22Rv1 (cell line): ENCODE measurements at regions not wholly inside any gene's neighbourhood (a gene's known extent, or its start where the extent isn't known, plus 50 kb on each side); places are given as distances from the start of the nearest gene placed in this dataset.
"Not testable (repeated sequence)": the region's sequence is repeated elsewhere in the genome, so short reads cannot be mapped to it uniquely, and the experiment has no call there.

Experiments used
- H3K27ac ChIP-seq: fragments of 450-650 bp; 2 replicates; pipeline ENCODE4 v1.5.1; 2017
- ZFX ChIP-seq: fragments of 450-650 bp; IDR thresholded peaks from 2 replicates; pipeline ENCODE4 v1.6.1; 2017; ENCODE audit warnings: antibody characterized with exemption, borderline replicate concordance
- TF ChIP-seq, protein P1 (sequence below): fragments of 450-650 bp; IDR thresholded peaks from 2 replicates; pipeline ENCODE4 v1.5.1; 2017; ENCODE audit warnings: mild to moderate bottlenecking

DNA sequence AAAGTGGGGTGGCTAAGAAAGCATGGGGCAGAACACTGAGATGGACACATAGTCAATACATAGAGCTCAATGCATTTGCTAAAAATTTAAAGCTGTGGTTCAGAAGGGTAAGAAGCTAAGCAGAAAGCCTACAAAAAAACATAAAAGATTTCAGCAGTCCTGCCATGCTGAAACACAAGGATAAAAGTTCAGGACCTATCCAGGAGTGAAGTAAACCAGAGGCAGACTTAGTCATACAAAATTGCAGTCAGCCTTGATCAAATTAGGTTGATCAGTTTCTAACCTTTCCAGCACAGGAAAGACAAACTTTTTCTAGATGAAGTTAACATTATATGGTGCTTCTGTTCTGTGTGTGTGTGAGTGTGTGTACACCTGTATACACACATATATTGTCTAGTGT lies 120.8 kb upstream of the RBMS1 start:
- no peak overlapping the region for H3K27ac ChIP-seq

DNA sequence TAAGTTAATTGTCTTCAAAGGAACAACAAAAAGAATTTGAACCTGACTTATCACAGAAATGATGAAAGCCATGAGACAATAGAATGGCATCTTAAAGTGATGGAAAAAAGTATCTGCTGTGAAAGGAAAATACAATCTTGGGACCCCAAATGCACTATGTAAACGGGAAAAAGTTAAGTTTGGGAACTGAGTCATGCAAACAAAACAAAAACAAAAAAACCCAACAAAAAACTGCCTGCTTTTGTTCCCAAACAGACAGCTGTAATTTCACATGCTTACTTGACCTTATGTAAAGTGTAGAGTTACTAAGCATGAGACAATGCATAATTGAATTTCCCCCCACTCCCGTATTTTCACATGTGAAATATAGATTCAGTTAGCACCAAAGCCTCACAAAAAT lies 122.1 kb upstream of the RBMS1 start:
- H3K27ac ChIP-seq, result no peak overlapping the region
- TF ChIP-seq ZFX, result no peak
- TF ChIP-seq, protein P1, sequence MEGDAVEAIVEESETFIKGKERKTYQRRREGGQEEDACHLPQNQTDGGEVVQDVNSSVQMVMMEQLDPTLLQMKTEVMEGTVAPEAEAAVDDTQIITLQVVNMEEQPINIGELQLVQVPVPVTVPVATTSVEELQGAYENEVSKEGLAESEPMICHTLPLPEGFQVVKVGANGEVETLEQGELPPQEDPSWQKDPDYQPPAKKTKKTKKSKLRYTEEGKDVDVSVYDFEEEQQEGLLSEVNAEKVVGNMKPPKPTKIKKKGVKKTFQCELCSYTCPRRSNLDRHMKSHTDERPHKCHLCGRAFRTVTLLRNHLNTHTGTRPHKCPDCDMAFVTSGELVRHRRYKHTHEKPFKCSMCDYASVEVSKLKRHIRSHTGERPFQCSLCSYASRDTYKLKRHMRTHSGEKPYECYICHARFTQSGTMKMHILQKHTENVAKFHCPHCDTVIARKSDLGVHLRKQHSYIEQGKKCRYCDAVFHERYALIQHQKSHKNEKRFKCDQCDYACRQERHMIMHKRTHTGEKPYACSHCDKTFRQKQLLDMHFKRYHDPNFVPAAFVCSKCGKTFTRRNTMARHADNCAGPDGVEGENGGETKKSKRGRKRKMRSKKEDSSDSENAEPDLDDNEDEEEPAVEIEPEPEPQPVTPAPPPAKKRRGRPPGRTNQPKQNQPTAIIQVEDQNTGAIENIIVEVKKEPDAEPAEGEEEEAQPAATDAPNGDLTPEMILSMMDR, result no peak

More for the DNA sequence above, 120.8 kb upstream of the RBMS1 start:
- no peak for TF ChIP-seq ZFX

DNA sequence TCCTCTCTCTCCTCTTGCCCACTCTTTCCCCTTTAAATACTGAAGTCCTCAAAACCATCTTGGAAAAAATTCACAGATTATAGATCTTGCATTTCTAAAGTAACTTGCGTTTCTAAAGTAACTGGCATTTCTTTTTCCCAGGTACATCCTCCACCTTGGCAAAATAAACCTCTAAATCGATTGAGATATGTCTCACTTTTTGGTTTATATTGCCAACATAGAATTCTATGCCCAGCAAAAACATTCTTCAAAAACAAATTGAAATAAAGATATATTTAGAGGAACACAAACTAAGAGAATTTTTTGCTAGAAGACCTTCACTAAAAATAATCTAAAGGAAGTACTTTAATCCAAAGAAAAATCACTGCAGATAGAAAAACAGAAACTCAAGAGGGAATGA lies 122.5 kb upstream of the RBMS1 start:
- H3K27ac ChIP-seq, result no peak overlapping the region
- TF ChIP-seq ZFX, result no peak
- TF ChIP-seq, protein P1, result no peak

DNA sequence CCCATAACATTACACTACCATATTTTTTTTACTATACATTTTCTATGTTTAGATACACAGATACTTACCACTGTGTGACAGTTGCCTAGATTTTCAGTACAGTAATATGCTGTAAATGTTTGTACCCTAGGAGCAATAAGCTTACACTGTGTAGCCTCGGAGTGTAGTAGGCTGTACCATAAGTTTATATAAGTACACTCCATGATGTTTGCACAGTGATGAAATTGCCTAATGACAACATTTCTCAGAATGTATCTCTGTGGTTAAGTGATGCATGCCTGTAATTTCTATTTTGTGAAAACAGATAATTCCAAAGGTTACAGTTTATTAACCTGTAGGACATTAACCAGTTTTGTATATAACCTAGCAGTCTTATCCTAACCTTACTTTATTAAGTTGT lies 128.1 kb upstream of the RBMS1 start:
- H3K27ac ChIP-seq, result no peak overlapping the region
- TF ChIP-seq, protein P1, result no peak
- TF ChIP-seq ZFX, result no peak

DNA sequence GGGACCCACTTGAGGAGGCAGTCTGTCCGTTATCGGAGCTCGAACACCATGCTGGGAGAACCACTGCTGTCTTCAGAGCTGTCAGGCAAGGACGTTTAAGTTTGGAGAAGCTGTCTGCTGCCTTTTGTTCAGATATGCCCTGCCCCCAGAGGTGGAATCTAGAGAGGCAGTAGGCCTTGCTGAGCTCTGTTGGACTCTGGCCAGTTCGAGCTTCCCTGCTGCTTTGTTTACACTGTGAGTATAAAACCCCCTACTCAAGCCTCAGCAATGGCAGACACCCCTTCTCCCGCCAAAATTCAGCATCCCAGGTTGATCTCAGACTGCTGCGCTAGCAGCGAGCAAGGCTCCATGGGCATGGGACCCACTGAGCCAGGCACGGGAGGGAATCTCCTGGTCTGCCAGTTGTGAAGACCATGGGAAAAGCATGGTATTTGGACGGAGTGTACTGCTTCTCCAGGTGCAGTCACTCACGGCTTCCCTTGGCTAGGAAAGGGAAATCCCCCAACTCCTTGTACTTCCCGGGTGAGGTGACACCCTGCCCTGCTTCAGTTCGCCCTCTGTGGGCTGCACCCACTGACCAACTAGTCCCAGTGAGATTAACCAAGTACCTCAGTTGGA lies 134.5 kb upstream of the RBMS1 start:
- not testable (repeated sequence) for H3K27ac ChIP-seq

DNA sequence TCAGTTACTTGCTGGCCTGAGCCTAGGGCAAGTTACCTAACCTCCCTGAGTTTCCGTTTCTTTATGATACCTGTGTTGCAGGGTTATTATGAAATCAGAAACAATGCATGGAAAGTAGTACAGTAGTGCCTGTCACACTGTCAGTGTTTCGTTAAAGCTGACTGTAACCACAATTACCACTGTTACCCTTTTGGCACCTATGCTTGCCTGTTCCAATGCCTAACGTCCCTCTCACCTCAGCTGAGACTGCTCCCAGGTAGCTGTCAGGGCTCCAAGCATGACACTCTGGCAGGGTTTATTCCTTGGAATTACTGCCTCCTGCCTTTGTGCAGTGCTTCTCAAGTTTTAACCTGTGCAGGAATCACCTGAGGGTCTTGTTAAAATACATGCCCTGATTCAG lies 135.2 kb upstream of the RBMS1 start:
- TF ChIP-seq ZFX, result no peak
- TF ChIP-seq, protein P1, result no peak
- H3K27ac ChIP-seq, result no peak overlapping the region

DNA sequence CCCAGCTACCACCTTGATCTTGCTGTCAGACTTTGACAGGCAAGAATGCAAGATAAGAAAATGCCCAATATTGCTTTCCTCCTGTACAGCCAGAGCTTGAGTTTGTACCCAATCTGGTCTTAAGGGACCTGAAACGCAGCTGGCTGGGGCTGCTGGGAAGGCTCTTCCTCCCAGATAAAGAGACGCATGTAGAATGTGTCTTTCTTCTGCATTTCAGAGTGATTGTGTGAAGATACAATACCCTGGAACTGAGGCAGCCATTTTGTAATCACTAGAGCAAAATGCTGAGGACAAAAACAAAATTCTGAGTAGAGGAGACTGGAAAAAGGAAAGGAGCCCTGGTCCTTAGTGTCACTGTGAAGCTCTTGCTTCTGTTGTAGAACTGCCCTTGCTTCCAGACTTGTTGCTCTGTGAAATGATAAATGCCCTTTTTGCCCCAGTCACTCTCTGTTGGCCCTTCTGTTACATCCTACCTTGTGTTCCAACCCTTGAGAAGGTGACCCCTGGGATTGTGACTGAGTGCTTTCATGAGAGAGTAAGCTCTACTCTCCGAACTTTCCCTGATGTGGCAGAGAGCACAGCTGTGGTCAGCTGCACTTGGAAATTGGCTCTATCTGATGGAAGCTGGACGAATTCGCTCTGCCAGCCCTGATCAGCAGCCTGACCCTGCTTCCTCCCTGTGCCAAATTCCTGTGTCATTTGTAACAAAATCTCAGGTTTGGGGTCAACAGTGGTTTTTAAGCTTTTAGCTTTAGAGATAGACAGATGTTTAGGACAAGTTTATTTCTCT lies 137.4 kb upstream of the RBMS1 start:
- TF ChIP-seq ZFX, result no peak
- TF ChIP-seq, protein P1, result no peak
- no peak overlapping the region for H3K27ac ChIP-seq

DNA sequence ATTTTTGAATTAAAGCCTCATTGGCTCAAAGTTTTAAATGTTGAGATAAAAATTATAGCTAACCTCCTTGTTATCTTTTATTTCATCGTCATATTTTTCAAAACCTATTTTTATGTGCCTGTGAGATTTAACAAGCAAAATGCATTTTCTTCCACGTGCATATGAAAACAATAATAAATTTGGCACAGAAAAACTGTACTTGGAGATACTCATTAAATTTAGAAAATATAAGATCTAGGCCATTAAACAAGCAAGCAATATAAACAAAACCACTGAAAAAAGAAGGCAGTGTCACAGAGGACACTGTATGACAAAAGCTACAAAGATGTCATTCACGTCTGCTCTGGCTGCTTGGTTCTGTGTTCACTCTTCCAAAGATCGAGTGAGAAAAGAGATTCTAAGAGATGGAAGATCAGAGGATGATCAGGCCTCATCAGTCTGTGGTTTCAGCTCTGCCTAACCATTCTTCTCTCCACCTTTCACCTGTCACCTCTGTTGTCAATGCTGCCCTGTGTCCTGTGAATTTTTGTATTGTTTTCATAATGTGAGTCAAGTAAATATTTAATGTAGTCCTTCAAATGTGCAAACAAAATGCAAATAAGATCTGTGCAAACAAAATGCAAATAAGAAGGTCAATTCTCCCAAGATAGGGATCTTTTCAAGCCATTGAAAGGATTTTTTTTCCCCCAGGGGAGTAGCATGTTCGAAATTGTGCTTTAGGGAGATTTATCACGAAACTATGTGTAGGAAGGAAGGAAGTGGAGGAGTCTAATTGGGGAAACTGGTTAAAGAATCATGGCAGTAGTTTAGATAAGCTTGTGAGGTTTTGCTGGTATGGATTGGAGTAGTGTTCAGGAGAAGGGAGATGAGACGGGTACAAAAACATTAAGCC lies 138.7 kb upstream of the RBMS1 start:
- no peak overlapping the region for H3K27ac ChIP-seq
- no peak for TF ChIP-seq ZFX
- TF ChIP-seq, protein P1, result no peak
